ENCODE measurements at regions not wholly inside any gene's neighbourhood (a gene's known extent, or its start where the extent isn't known, plus 50 kb on each side); places are given as distances from the start of the nearest gene placed in this dataset.

GRCh38 chr5:2283481-2284045, 400.8 kb upstream of the IRX4 start:
- no peak for DNase-seq

GRCh38 chr5:2282893-2283292, 400.2 kb upstream of the IRX4 start:
- DNase-seq, result no peak

- DNase-seq, result no peak
Observed at GRCh38 chr5:2282034-2282690, 399.4 kb upstream of the IRX4 start.

GRCh38 chr5:2281446-2281845, 398.7 kb upstream of the IRX4 start:
- no peak for DNase-seq

- no peak for DNase-seq
Observed at GRCh38 chr5:2280318-2280717, 397.6 kb upstream of the IRX4 start.

- no peak for DNase-seq
Observed at GRCh38 chr5:2278825-2279456, 396.2 kb upstream of the IRX4 start.

GRCh38 chr5:2277886-2278285, 395.2 kb upstream of the IRX4 start:
- DNase-seq, result no peak

- DNase-seq, result no peak
Observed at GRCh38 chr5:2276101-2276500, 393.4 kb upstream of the IRX4 start.

GRCh38 chr5:2272755-2273154, 390.0 kb upstream of the IRX4 start:
- DNase-seq, result no peak

- DNase-seq, result no peak
Observed at GRCh38 chr5:2272039-2272438, 389.3 kb upstream of the IRX4 start.

GRCh38 chr5:2271316-2271715, 388.6 kb upstream of the IRX4 start:
- no peak for DNase-seq

- no peak for DNase-seq
Observed at GRCh38 chr5:2270467-2270866, 387.7 kb upstream of the IRX4 start.

- no peak for DNase-seq
Observed at GRCh38 chr5:2269656-2270055, 386.9 kb upstream of the IRX4 start.

GRCh38 chr5:2267991-2268390, 385.3 kb upstream of the IRX4 start:
- DNase-seq, result no peak

- DNase-seq, result no peak
Observed at GRCh38 chr5:2266641-2267240, 384.0 kb upstream of the IRX4 start.

- no peak for DNase-seq
Observed at GRCh38 chr5:2265341-2265740, 382.6 kb upstream of the IRX4 start.

GRCh38 chr5:2263763-2264162, 381.0 kb upstream of the IRX4 start:
- DNase-seq, result no peak

GRCh38 chr5:2262620-2263019, 379.9 kb upstream of the IRX4 start:
- DNase-seq, result no peak

- no peak for DNase-seq
Observed at GRCh38 chr5:2261004-2261703, 378.4 kb upstream of the IRX4 start.

GRCh38 chr5:2260211-2261003, 377.7 kb upstream of the IRX4 start:
- no peak for DNase-seq

- DNase-seq, result no peak
Observed at GRCh38 chr5:2259494-2260107, 376.9 kb upstream of the IRX4 start.

GRCh38 chr5:2258861-2259260, 376.1 kb upstream of the IRX4 start:
- DNase-seq, result no peak

All from activated CD8-positive, alpha-beta memory T cell treated with anti-CD3 and anti-CD28 coated beads for 24 hours (primary cell).